ENCODE measurements at regions not wholly inside any gene's neighbourhood (a gene's known extent, or its start where the extent isn't known, plus 50 kb on each side); places are given as distances from the start of the nearest gene placed in this dataset.
"Not testable (repeated sequence)": the region's sequence is repeated elsewhere in the genome, so short reads cannot be mapped to it uniquely, and the experiment has no call there.

- no peak for DNase-seq
These were observed 87.3 kb upstream of the NAMPT start for GRCh38 chr7:106372126-106372525.

- no peak for DNase-seq
These were observed 86.8 kb upstream of the NAMPT start for GRCh38 chr7:106371629-106372028.

- DNase-seq, result no peak
These were observed 85.8 kb upstream of the NAMPT start for GRCh38 chr7:106370542-106370941.

DNA sequence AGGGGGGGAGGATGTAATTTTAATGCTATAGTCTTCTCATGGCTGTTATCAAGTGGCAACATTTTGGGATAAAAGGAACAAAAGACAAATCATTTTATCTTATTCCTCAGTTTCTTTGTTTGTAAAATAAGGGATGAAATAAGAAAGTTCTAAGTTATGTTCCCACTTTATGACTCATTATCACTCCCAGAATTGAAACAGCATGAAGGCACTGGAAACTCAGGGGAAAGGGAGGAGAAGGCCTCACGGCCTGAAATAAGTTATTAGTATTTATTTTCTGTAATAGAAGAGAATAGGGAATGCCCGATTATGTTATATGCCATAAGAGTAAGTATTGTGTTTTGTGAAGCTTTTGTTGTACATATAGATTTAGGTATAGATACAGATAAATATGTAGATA, 85.0 kb upstream of the NAMPT start:
- DNase-seq, result no peak

DNA sequence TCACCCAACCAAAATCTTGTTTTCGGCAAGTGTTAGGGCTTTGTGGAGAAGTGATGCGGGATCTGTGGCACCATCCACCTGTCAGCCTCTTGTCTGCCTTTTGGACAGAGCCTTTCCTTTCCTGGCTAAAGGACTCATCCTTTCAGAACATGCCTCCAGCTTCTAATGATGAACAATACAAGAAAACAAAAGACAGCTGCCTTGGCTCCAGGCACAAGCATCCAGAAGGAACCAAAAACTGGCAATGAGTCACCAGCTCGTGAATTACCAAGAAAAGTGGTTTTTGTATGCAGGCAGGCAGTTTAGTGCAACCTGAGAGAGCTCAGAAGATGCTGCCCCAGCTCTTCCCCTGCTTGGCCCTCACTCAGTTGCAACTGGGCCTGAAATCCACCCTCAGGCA, 84.6 kb upstream of the NAMPT start:
- DNase-seq, result no peak

- no peak for DNase-seq
These were observed 82.9 kb upstream of the NAMPT start for GRCh38 chr7:106367664-106368063.

DNA sequence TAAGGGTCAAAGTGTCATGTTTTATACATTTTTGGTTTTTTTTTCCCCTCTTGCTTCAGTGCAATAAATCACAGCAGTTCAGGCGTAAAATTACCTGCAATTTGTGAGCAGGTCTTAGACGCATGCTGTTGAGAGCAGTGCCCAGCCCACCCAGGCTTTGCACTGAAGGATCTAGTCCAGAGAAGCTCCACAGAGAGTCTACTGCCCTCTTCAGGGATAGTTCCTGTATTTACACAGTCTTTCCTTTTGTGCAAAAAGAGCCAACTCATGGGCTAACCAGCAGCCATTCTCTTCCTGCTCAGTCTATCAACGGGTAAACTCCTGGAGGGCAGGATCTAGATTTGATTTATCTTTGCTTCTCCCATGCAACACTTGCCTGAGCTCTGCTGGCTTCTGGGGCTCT, 82.2 kb upstream of the NAMPT start:
- DNase-seq, result no peak

DNA sequence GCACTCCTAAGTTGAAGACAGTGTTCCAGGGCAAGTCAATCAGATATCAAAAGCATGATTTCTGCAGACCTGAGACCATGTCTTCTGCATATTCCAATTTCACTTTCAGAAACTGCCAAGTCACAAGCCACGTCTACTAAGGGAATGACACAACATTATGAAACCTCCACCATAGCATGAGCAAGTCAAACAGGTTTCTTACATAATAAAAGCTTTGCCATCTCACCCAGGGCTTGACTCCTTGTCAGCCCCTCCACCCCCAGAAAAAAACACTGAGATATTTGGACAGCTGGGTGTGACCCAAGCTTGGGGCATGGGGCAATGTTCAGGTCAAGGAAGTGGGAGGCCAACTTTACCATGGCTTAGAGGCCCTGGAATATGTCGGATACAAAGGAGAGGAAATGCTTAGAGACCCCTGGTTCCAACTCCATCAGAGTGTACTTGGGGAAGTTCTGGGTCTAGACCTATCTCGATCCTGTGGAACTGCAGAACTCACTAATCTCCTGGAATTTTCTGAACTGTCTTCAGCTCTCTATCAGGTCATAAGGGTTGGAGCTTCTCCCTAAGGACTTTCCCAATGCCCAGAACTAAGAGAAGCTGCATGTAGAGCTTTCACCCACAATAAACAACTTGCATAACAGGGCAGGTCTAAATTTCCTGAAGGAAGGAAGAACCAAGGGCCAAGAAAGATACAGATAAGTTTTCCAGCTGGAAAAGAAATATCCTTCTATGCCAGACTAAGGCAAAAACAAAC, 80.6 kb upstream of the NAMPT start:
- no peak for DNase-seq

GRCh38 chr7:106362507-106362906, 77.7 kb upstream of the NAMPT start:
- DNase-seq, result not testable (repeated sequence)

DNA sequence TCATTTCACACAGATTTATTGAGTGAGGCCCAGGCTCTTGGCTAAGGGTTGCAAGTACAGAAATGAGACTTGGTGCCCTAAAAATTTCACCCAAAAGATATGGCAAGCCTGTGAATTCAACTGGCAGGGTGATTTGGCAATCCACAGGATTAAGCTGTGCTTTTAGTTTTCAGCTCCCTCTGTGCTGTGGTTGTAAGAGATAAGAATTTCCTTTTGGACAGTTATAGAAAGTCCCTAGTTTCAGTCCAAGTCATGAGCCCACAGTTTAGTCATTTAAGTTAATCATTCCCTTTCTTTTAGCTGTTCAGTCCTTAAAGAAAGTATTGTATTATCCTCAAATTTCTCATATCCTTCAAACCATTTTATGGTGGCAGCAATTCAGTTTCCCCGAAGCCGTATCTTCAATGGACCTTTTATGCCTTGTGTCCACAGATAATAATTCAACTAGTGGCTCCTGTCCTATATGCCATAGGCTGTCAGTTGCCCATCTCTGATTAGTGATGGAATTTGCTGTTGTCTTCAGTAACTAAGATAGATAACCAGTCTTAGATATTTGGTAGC, 73.4 kb upstream of the NAMPT start:
- DNase-seq, result no peak

GRCh38 chr7:106357675-106358074, 72.9 kb upstream of the NAMPT start:
- no peak for DNase-seq

DNA sequence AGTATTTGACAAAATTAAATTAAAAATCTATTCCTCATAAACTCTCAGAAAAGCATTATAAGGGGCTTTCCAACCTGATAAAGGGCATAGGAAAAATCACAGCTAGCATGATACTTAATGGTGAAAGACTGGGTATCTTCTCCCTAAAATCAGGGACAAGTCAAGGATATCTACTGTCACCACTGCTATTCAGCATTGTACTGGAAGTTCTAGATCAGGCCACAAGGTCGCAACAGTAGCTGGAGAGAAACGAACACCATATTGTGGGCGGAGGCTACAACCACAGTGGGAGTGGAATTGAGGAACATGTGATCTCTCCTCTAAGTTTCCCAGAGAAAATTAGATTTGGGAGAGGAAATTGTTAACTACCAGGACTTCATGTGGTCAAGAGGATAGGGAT, 70.0 kb upstream of the NAMPT start:
- DNase-seq, result no peak

DNA sequence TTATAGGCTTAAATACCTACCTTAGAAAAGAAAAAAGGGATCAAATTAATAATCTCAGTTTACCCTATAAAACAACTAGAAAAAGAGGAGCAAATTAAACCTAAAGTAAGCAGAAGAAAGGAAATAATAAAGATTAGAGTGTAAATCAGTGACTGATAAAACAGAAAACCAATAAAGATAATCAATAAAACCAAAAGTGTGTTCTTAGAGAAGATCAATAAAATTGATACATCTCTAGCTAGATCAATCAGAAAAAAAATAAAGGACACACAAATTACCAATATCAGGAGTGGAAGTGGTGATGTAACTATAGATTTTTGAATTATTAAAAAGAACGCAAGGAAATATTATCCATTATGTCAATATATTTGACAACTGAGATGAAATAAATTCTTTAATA, 69.2 kb upstream of the NAMPT start:
- DNase-seq, result no peak

DNA sequence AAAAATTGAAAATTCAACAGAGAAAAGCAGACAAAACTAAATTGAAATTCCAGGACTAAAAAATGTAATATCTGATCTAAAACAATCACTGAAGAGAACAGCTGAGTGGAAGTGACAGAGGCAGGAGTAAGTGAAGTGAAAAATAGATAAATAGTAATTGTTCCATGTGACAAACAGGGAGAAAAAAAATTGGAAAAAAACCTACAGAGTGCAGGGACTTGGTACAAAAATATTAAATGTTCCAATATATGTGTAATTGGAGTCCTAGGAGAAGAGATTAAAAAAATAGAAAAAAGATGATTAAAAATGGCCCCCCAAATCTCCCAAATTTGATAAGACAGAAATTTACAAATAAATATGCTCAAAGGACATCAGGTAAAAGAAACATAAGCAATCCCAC, 63.4 kb upstream of the NAMPT start:
- no peak for DNase-seq

GRCh38 chr7:106347229-106347833, 62.5 kb upstream of the NAMPT start:
- DNase-seq, result no peak

GRCh38 chr7:106346678-106347217, 62.0 kb upstream of the NAMPT start:
- no peak for DNase-seq

DNA sequence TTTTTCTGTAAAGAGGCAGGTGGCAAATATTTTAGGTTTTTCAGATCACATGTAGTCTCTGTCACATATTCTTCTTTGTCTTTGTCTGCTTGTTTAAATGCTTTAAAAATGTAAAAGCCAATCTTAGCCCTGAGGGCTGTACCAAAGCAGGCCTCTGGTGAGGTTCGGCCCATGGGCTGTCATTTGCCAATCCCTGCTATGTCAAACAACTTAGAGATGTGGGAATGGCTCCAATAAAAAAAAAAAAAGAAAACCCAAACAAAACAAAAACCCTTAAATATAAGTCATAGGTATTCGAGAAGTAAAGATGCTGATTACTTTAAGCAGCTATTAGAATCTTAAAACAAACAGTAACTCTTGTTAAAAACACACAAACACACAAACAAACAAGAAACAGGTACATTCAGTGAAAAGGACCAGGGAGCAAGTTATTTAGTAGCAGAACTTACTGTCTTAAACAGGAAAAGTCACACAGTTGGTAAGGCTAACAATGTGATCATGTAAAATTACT, 61.4 kb upstream of the NAMPT start:
- DNase-seq, result no peak

DNA sequence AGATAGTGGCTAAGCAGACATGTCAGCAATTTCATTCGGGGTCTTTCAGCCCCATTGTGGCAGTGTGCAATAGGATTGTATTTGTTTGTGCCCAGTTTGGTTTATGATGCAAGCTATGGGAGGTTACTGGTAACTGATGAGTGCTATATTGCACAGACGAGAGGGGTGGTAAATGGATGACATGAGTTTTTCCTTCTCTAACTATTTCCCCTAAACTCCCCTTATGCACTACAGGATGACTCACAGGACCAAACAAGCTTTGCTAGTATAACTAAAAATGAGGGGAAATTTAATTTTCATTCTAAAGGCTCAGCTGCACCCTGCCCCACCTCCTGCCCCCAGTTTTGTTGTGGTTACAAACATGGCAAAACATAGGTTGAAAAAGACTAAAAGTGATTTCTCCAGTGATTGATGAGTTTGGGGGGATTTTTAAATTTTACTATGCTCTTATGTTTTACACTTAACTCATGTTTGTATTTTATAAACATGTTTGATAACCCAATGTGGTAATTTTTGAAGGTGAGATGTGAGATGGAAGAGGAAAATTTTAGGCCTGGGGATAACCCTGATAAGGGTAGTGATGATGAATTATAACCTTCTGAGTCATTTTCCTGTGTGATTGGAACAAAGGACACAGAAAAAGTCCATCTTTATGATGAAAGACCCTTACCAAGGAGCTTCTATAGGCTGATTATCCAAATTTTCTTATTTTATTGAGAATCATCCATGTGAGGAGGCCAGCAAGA, 60.8 kb upstream of the NAMPT start:
- no peak for DNase-seq

GRCh38 chr7:106344861-106345260, 60.1 kb upstream of the NAMPT start:
- no peak for DNase-seq

DNA sequence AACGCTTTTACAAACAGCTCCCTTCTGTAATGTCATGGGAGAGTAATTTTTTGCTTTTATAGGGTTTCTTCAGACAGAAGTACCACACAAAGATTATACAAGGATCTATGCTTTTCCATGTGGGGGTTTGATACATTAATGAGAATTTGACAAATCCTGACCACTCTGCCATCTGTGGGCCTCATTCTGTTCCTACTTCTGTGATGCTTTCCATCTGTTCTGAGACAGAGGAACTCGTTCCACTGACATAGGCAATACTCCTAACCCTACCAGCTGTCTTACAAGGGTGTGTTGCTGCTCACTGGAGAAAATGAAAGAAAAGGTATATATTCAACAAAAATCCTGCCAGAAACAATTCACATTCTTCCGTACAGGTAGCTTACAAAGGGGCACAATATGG, 59.4 kb upstream of the NAMPT start:
- no peak for DNase-seq

DNA sequence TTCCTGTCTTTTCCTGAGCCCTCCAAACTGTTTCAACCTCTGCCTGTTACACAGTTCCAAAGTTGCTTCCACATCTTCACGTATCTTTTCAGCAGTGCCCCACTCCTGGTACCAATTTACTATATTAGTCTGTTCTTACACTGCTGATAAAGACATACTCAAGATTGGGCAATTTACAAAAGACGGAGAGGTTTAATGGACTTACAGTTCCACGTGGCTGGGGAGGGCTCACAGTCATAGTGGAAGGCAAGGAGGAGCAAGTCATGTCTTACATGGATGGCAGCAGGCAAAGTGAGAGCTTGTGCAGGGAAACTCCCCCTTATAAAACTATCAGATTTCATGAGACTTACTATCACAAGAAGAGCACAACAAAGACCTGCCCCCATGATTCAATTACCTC, 57.3 kb upstream of the NAMPT start:
- not testable (repeated sequence) for DNase-seq

DNA sequence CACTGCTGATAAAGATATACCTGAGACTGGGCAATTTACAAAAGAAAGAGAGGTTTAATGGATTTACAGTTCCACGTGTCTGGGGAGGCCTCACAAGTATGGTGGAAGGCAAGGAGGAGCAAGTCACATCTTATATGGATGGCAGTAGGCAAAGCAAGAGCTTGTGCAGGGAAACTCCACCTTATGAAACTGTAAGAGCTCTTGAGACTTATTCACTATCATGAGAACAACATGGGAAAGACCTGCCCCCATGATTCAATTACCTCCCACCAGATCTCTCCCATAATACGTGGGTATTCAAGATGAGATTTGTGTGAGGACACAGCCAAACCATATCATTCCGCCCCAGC, 55.4 kb upstream of the NAMPT start:
- not testable (repeated sequence) for DNase-seq

DNA sequence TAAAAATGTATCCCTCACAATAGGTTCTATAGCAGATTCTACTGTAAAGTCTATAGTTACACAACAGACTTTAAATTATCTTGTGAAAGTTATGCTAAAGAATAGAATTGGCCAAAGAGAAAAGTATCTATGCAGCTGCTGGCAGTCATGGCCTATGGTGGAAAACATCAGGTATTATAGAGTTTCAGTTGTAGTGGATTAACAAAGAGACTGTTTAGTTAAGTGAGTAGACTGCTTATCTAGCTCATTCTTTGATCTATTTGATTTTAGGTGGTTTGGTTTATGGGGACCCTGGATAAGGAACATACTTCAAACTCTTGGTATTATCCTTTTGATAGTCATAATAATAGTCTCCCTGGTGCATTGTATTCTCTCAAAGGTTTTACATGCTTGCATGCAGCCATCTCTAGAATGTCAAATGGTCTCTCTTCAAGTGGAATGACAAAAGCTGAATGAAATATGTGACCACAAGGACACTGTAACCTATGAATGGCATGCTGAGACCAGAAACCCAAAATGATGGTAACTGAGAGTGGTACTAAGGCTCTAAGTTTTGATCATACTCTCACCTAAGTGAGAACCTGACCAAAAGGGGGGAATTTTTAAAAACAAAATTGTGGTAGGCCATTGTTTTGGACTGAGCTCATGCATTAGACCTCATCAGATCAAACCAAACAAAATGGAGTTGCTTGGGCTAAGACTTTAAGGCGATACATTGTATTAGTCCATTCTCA, 54.9 kb upstream of the NAMPT start:
- DNase-seq, result no peak

Data from NCI-H2081 treated with DMSO at 0.1 percent for 48 hours (cell line).